Endodermal cell (in vitro differentiated cells): ENCODE measurements at regions not wholly inside any gene's neighbourhood (a gene's known extent, or its start where the extent isn't known, plus 50 kb on each side); places are given as distances from the start of the nearest gene placed in this dataset.

Experiments used
- DNase-seq: peaks from one replicate; pipeline ENCODE4 v3.0.0-alpha.2; 2017
- H3K27ac ChIP-seq: 2 replicates; pipeline ENCODE4 v1.5.1; 2013; ENCODE audit warnings: mild to moderate bottlenecking, low read depth, low read length, moderate library complexity
- H3K27me3 ChIP-seq: 2 replicates; pipeline ENCODE4 v1.6.1; 2013; ENCODE audit warnings: mild to moderate bottlenecking, low read length, moderate library complexity; ENCODE audit not compliant: insufficient read depth, control insufficient read depth, poor library complexity, severe bottlenecking
- H3K36me3 ChIP-seq: 2 replicates; pipeline ENCODE4 v1.7.0; 2013; ENCODE audit warnings: mild to moderate bottlenecking, low read length, moderate library complexity; ENCODE audit not compliant: control insufficient read depth, insufficient read depth
- H3K4me1 ChIP-seq: one replicate; pipeline ENCODE4 v1.7.0; 2013; ENCODE audit warnings: low read length; ENCODE audit not compliant: control insufficient read depth, insufficient read depth
- H3K4me3 ChIP-seq: 2 replicates; pipeline ENCODE4 v1.5.1; 2013; ENCODE audit warnings: mild to moderate bottlenecking, low read length, moderate library complexity
- H3K9ac ChIP-seq: 2 replicates; pipeline ENCODE4 v1.6.1; 2013; ENCODE audit warnings: mild to moderate bottlenecking, low read length, moderate library complexity; ENCODE audit not compliant: poor library complexity, severe bottlenecking; ENCODE audit errors: extremely low read depth
- H3K9me3 ChIP-seq: 2 replicates; pipeline ENCODE4 v1.6.1; 2013; ENCODE audit warnings: mild to moderate bottlenecking, low read length, moderate library complexity; ENCODE audit not compliant: control insufficient read depth
- H3K27ac Mint-ChIP-seq: 2 replicates; pipeline ENCODE4 v1.8.0; 2020; ENCODE audit warnings: mixed read lengths
- H3K27me3 Mint-ChIP-seq: 2 replicates; pipeline ENCODE4 v1.8.0; 2021; ENCODE audit warnings: mild to moderate bottlenecking, mixed read lengths; ENCODE audit not compliant: insufficient read depth
- H3K36me3 Mint-ChIP-seq: 2 replicates; pipeline ENCODE4 v1.8.0; 2020; ENCODE audit warnings: low read depth, mixed read lengths
- H3K4me1 Mint-ChIP-seq: 2 replicates; pipeline ENCODE4 v1.8.0; 2020; ENCODE audit warnings: mixed read lengths
- H3K4me3 Mint-ChIP-seq: 2 replicates; pipeline ENCODE4 v1.8.0; 2020; ENCODE audit warnings: mild to moderate bottlenecking, moderate library complexity, mixed read lengths
- H3K9me3 Mint-ChIP-seq: 2 replicates; pipeline ENCODE4 v1.8.0; 2020; ENCODE audit warnings: mild to moderate bottlenecking, mixed read lengths
- CTCF ChIP-seq: fragments of 200-600 bp; sonication (generic); conservative IDR thresholded peaks from 2 replicates; pipeline ENCODE4 v1.5.0; 2021; ENCODE audit warnings: antibody characterized with exemption, mild to moderate bottlenecking
- WGBS, 2 experiments: methylation state at CpG; one replicate each; pipeline versions ENCODE4 v1.1.5 to v1.1.7; 2013; ENCODE audit warnings: missing lambda C conversion rate in 2 of 2, mixed read lengths in 1 of 2; ENCODE audit not compliant: insufficient coverage in 1 of 2, insufficient read length in 1 of 2; 5-methylcytosine and 5-hydroxymethylcytosine counted together

GRCh38 chr1:189819751-189820150 is 657.9 kb downstream of the BRINP3 start:
- no peaks in the 10 kb centered on the region for H3K4me1 ChIP-seq
- no peaks in the 10 kb centered on the region for H3K36me3 ChIP-seq
- Mint-ChIP-seq H3K27ac (no peak overlapping the region), H3K36me3 (no peaks in the 10 kb centered on the region), H3K4me1 (peaks cover 10% of the 10 kb centered on the region), H3K27me3 (no peaks in the 10 kb centered on the region), H3K4me3 (no peak overlapping the region), H3K9me3 (no peaks in the 10 kb centered on the region)
- no peak overlapping the region for H3K9ac ChIP-seq
- DNase-seq = no peak
- H3K27ac ChIP-seq = no peak overlapping the region
- 63 to 70% methylated on average over 2 of the region's 2 CpGs for WGBS, 2 experiments
- H3K9me3 ChIP-seq = no peaks in the 10 kb centered on the region
- no peak overlapping the region for H3K4me3 ChIP-seq
- H3K27me3 ChIP-seq = no peaks in the 10 kb centered on the region
- TF ChIP-seq CTCF = no peak

GRCh38 chr1:189821833-189822232 is 655.8 kb downstream of the BRINP3 start:
- Histone ChIP-seq H3K9ac (no peak overlapping the region), H3K4me1 (no peaks in the 10 kb centered on the region), H3K9me3 (no peaks in the 10 kb centered on the region), H3K27me3 (no peaks in the 10 kb centered on the region), H3K36me3 (no peaks in the 10 kb centered on the region), H3K4me3 (no peak overlapping the region), H3K27ac (no peak overlapping the region)
- Mint-ChIP-seq H3K27me3 (no peaks in the 10 kb centered on the region), H3K36me3 (no peaks in the 10 kb centered on the region), H3K4me1 (peaks cover 10% of the 10 kb centered on the region), H3K27ac (no peak overlapping the region), H3K9me3 (no peaks in the 10 kb centered on the region), H3K4me3 (no peak overlapping the region)
- DNase-seq = no peak
- WGBS, 2 experiments = 0% methylated on average over 1 of the region's 1 CpG; no CpG with 5 or more reads in 1 of the 2 experiments
- TF ChIP-seq CTCF = no peak

GRCh38 chr1:189834813-189835212 is 642.9 kb downstream of the BRINP3 start:
- H3K9ac ChIP-seq = no peak overlapping the region
- no peak for DNase-seq
- 86 to 88% methylated on average over 4 of the region's 4 CpGs for WGBS, 2 experiments
- H3K4me3 Mint-ChIP-seq = no peak overlapping the region
- TF ChIP-seq CTCF = no peak
- no peak overlapping the region for H3K4me3 ChIP-seq
- no peak overlapping the region for H3K27ac ChIP-seq
- no peak overlapping the region for H3K27ac Mint-ChIP-seq
- H3K9me3 Mint-ChIP-seq = no peaks in the 10 kb centered on the region
- no peaks in the 10 kb centered on the region for H3K4me1 ChIP-seq
- no peaks in the 10 kb centered on the region for H3K4me1 Mint-ChIP-seq
- H3K36me3 Mint-ChIP-seq = no peaks in the 10 kb centered on the region
- no peaks in the 10 kb centered on the region for H3K36me3 ChIP-seq
- no peaks in the 10 kb centered on the region for H3K27me3 Mint-ChIP-seq
- no peaks in the 10 kb centered on the region for H3K27me3 ChIP-seq
- no peaks in the 10 kb centered on the region for H3K9me3 ChIP-seq
